ENCODE measurements at regions not wholly inside any gene's neighbourhood (a gene's known extent, or its start where the extent isn't known, plus 50 kb on each side); places are given as distances from the start of the nearest gene placed in this dataset.
"Not testable (repeated sequence)": the region's sequence is repeated elsewhere in the genome, so short reads cannot be mapped to it uniquely, and the experiment has no call there.

DNA sequence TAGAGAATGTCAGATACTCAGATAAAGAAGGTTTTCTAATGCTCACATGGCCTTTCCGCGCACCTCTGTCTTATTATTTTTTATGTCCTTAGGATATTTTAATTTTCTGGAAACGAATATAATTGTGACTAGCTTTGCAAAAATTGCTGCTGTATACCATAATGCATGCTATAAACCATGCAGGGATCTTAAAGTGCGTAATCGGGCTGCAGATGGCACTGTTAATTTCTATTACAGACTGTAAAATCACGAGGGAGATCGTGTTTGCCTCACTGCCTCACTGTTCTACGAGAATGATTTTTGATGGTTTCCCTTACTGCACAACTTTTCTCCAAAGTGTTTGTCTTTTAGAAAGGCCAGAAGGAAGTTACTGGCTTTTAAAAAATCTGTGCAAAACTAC, 356.1 kb downstream of the TUSC1 start:
- H3K4me3 ChIP-seq (ENCODE audit: low read depth, low read length), result no peak overlapping the region
- no peak for DNase-seq (ENCODE audit: low read depth)
- TF ChIP-seq, protein P1, sequence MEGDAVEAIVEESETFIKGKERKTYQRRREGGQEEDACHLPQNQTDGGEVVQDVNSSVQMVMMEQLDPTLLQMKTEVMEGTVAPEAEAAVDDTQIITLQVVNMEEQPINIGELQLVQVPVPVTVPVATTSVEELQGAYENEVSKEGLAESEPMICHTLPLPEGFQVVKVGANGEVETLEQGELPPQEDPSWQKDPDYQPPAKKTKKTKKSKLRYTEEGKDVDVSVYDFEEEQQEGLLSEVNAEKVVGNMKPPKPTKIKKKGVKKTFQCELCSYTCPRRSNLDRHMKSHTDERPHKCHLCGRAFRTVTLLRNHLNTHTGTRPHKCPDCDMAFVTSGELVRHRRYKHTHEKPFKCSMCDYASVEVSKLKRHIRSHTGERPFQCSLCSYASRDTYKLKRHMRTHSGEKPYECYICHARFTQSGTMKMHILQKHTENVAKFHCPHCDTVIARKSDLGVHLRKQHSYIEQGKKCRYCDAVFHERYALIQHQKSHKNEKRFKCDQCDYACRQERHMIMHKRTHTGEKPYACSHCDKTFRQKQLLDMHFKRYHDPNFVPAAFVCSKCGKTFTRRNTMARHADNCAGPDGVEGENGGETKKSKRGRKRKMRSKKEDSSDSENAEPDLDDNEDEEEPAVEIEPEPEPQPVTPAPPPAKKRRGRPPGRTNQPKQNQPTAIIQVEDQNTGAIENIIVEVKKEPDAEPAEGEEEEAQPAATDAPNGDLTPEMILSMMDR (IDR thresholded peaks at IDR 0.05; ENCODE audit: insufficient read depth, low read length), result no peak

DNA sequence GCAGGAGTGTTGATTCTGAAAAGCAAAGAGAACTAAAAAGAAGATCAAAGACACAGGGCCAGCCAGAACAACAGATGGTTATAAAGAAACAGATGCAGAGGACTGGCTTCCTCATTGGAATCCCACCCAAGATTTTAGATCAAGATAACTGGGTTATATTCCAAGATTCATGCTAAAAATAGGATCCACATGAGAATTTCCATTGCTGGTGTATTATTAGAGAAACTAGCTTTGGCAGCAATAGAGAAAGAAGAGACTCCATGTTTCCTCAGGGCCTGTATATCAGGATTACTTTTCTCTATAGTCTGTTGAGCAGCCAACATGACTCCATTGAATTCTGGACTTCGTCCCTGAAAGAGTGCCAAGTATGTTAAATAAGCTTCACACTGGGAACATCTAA, 367.3 kb downstream of the TUSC1 start:
- no peak overlapping the region for H3K4me3 ChIP-seq (ENCODE audit: low read depth, low read length)
- TF ChIP-seq, protein P1 (IDR thresholded peaks at IDR 0.05; ENCODE audit: insufficient read depth, low read length), result no peak
- DNase-seq (ENCODE audit: low read depth), result no peak

DNA sequence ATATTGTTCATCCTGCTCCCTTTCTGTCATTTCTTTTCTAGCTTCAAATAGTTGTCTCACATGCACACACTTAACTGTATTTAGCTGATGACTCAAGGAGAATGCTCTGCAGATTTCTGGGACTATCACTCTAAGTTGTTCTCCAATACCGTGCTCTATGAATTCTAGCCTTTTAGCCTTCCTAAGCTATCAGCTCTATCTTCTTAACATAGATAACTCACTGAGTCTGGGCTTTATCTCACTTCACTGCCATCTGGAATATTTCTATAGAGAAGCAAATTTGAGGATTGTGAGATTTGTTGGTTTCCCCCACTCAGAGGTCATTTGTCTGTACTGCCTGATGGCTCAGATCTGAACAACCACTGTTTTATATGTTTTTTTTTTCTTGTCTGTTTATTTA, 369.7 kb downstream of the TUSC1 start:
- no peak overlapping the region for H3K4me3 ChIP-seq (ENCODE audit: low read depth, low read length)
- DNase-seq (ENCODE audit: low read depth), result no peak
- TF ChIP-seq, protein P1 (IDR thresholded peaks at IDR 0.05; ENCODE audit: insufficient read depth, low read length), result no peak

DNA sequence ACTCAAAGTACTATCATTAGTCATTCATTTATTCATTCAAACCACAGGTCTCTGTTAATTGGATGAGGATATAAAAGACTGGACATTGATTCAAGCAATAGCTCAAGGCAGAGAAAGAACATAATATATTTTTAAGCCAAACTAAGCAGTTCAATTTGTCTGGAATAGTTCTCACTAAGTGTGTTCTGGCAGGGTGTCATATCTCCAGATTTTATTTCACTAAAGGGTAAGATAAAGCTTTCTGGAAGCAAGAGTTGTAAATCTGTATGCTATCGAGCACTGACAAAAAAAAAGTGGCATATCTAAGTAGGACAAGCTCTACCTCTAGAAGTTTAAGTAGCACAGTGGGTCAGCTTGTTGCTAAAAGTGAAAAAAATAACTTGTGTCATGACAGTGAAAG, 375.6 kb downstream of the TUSC1 start:
- TF ChIP-seq, protein P1 (IDR thresholded peaks at IDR 0.05; ENCODE audit: insufficient read depth, low read length), result no peak
- no peak for DNase-seq (ENCODE audit: low read depth)
- H3K4me3 ChIP-seq (ENCODE audit: low read depth, low read length), result no peak overlapping the region

DNA sequence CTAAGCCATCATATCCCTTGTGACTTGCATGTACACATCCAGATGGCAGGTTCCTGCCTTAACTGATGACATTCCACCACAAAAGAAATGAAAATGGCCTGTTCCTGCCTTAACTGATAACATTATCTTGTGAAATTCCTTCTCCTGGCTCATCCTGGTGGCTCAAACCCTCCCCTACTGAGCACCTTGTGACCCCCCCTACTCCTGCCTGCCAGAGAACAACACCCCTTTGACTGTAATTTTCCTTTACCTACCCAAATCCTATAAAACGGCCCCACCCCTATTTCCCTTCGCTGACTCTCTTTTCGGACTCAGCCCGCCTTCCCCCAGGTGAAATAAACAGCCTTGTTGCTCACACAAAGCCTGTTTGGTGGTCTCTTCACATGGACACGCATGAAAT, 390.0 kb downstream of the TUSC1 start:
- not testable (repeated sequence) for DNase-seq (ENCODE audit: low read depth)

DNA sequence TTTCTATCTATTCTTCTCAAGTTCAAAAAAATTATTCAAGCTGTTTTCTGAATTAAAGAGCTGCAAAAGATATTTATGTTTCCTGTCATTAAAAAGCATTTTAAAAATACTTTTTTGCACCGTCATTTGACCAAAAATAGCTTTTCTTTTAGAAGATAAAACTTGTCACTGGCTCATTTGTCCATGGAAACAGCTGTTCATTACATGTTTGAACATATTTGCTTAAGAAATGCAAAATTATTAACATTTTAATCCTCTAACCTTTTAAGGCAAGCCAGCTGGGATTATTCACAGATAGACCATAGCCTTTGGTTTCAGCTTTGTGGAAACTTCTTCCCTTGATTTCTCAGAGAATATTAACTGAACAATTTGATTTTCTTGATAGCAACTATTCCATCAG, 393.9 kb downstream of the TUSC1 start:
- DNase-seq (ENCODE audit: low read depth), result no peak
- TF ChIP-seq, protein P1 (IDR thresholded peaks at IDR 0.05; ENCODE audit: insufficient read depth, low read length), result no peak
- H3K4me3 ChIP-seq (ENCODE audit: low read depth, low read length), result no peak overlapping the region

More for the DNA sequence above, 390.0 kb downstream of the TUSC1 start:
- H3K4me3 ChIP-seq (ENCODE audit: low read depth, low read length), result not testable (repeated sequence)

DNA sequence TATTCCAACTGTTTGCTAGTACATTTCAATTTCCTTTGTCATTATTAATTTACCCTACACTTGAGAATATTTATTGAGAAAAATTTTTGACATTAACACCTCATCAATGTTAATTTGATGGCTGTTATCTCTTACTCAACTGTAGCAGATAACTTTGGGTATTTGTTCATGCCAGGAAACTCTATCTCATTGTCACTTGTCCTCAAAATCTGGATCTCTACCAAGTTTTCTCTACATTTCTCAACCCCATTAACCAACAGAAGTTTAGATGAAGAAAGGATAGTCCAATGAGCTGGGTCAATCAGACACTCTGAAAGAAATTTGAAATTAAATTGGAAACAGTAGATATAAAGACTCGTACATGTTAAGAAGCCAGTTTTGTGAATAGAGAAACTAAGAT, 395.3 kb downstream of the TUSC1 start:
- TF ChIP-seq, protein P1 (IDR thresholded peaks at IDR 0.05; ENCODE audit: insufficient read depth, low read length), result no peak
- no peak overlapping the region for H3K4me3 ChIP-seq (ENCODE audit: low read depth, low read length)
- no peak for DNase-seq (ENCODE audit: low read depth)
